ENCODE measurements at regions not wholly inside any gene's neighbourhood (a gene's known extent, or its start where the extent isn't known, plus 50 kb on each side); places are given as distances from the start of the nearest gene placed in this dataset.
"Not testable (repeated sequence)": the region's sequence is repeated elsewhere in the genome, so short reads cannot be mapped to it uniquely, and the experiment has no call there.

- Histone ChIP-seq H3K27me3 (ENCODE audit: insufficient read depth, low read length) (no peaks in the 10 kb centered on the region), H3K4me1 (ENCODE audit: insufficient read depth, low read length) (peaks cover 17% of the 10 kb centered on the region; the same call in 1 of the 2 replicates), H3K36me3 (ENCODE audit: insufficient read depth, low read length) (no peaks in the 10 kb centered on the region), H3K9ac (ENCODE audit: low read depth, low read length) (no peak overlapping the region), H3K27ac (ENCODE audit: low read depth, low read length) (no peak overlapping the region; the same call in 1 of the 2 replicates), H3K9me3 (ENCODE audit: insufficient read depth, low read depth, low read length) (no peaks in the 10 kb centered on the region), H3K4me3 (ENCODE audit: low read length) (no peak overlapping the region)
Observed at GRCh38 chr5:8829323-8830029, 716.4 kb downstream of the SEMA5A start.

DNA sequence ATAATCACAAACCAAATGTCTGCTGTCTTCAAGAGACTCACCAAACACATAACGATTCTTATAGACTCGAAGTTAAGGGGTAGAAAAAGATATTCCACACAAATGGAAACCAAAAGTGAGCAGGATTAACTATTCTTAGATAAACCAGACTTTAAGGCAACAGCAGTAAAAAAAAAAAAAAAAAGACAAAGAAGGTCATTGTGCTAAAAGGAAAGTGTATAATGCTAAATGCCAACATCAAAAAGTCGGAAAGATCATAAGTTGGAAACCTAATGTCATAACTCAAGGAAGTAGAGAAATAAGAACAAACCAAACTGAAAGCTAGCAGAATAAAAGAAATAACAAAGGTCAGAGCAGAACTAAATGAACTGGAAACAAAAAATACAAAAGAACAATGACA is 714.6 kb downstream of the SEMA5A start:
- no CpG with 5 or more reads among the region's 3 CpGs for WGBS
- Histone ChIP-seq H3K9ac (ENCODE audit: low read depth, low read length) (no peak overlapping the region), H3K27ac (ENCODE audit: low read depth, low read length) (no peak overlapping the region), H3K27me3 (ENCODE audit: insufficient read depth, low read length) (no peaks in the 10 kb centered on the region), H3K4me1 (ENCODE audit: insufficient read depth, low read length) (peaks cover 17% of the 10 kb centered on the region; the same call in 1 of the 2 replicates), H3K9me3 (ENCODE audit: insufficient read depth, low read depth, low read length) (no peaks in the 10 kb centered on the region), H3K4me3 (ENCODE audit: low read length) (no peak overlapping the region), H3K36me3 (ENCODE audit: insufficient read depth, low read length) (no peaks in the 10 kb centered on the region)

- Histone ChIP-seq H3K36me3 (ENCODE audit: insufficient read depth, low read length) (no peaks in the 10 kb centered on the region), H3K9me3 (ENCODE audit: insufficient read depth, low read depth, low read length) (no peaks in the 10 kb centered on the region), H3K4me1 (ENCODE audit: insufficient read depth, low read length) (peaks cover 14% of the 10 kb centered on the region; the same call in 1 of the 2 replicates), H3K4me3 (ENCODE audit: low read length) (no peak overlapping the region), H3K9ac (ENCODE audit: low read depth, low read length) (no peak overlapping the region), H3K27me3 (ENCODE audit: insufficient read depth, low read length) (no peaks in the 10 kb centered on the region), H3K27ac (ENCODE audit: low read depth, low read length) (no peak overlapping the region)
- 100% methylated on average over 1 of the region's 1 CpG for WGBS
Observed at GRCh38 chr5:8831854-8832253, 714.0 kb downstream of the SEMA5A start.

DNA sequence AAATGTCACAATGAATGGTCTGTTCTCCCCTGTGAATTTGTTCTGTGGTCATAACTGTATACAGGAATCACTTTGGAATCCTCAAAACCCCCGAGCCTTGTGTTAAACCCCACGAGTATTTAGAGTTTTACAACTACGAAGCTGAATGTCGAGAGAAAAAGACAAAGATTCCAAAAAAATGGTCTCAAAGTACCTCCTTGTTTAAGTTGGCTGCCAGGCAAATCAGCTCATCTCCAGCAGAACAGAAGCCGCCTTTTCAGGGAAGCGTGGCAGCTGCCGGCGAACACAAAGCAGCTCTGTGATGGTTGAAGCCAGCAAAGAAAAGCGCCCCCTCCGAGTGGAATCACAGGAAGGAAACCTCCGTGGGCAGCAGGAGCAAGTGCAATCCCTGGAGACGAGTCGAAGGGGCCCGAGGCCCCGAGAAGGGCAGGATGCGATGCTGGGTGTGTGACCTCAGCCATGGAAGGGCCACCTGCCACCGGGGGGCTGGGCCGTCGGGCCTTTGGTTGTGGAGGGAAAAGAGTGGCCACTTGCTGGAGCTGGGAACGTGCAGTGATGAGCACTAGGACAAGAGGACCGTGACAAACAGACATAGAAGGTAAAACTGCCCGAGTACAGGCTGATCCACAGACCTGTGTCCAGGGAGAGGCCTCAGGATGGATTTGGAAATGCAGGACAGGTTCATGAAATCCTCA is 706.4 kb downstream of the SEMA5A start:
- Histone ChIP-seq H3K36me3 (ENCODE audit: insufficient read depth, low read length) (no peaks in the 10 kb centered on the region), H3K9ac (ENCODE audit: low read depth, low read length) (no peak overlapping the region), H3K9me3 (ENCODE audit: insufficient read depth, low read depth, low read length) (no peaks in the 10 kb centered on the region), H3K27ac (ENCODE audit: low read depth, low read length) (no peak overlapping the region), H3K27me3 (ENCODE audit: insufficient read depth, low read length) (no peaks in the 10 kb centered on the region), H3K4me1 (ENCODE audit: insufficient read depth, low read length) (no peaks in the 10 kb centered on the region), H3K4me3 (ENCODE audit: low read length) (no peak overlapping the region)
- 93% methylated on average over 22 of the region's 22 CpGs for WGBS

GRCh38 chr5:8840237-8840636 is 705.6 kb downstream of the SEMA5A start:
- Histone ChIP-seq H3K9ac (ENCODE audit: low read depth, low read length) (no peak overlapping the region), H3K4me3 (ENCODE audit: low read length) (no peak overlapping the region), H3K27me3 (ENCODE audit: insufficient read depth, low read length) (no peaks in the 10 kb centered on the region), H3K4me1 (ENCODE audit: insufficient read depth, low read length) (no peaks in the 10 kb centered on the region), H3K9me3 (ENCODE audit: insufficient read depth, low read depth, low read length) (no peaks in the 10 kb centered on the region), H3K36me3 (ENCODE audit: insufficient read depth, low read length) (no peaks in the 10 kb centered on the region), H3K27ac (ENCODE audit: low read depth, low read length) (no peak overlapping the region)
- 93% methylated on average over 39 of the region's 39 CpGs for WGBS

DNA sequence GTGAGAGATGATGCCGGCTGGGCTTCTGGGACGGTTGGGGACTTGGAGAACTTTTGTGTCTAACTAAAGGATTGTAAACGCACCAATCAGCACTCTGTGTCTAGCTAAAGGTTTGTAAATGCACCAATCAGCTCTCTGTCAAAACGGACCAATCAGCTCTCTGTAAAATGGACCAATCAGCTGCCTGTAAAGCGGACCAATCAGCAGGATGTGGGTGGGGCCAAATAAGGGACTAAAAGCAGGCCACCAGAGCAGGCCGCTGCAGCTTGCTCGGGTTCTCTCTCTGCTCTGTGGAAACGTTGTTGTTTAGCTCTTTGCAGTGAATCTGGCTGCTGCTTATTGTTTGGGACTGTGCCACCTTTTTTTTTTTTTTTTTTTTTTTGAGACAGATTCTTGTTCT is 705.1 kb downstream of the SEMA5A start:
- not testable (repeated sequence) for H3K9ac ChIP-seq (ENCODE audit: low read depth, low read length); H3K9me3 ChIP-seq (ENCODE audit: insufficient read depth, low read depth, low read length); H3K4me1 ChIP-seq (ENCODE audit: insufficient read depth, low read length); H3K36me3 ChIP-seq (ENCODE audit: insufficient read depth, low read length); H3K27me3 ChIP-seq (ENCODE audit: insufficient read depth, low read length); H3K4me3 ChIP-seq (ENCODE audit: low read length); H3K27ac ChIP-seq (ENCODE audit: low read depth, low read length)
- WGBS: 94% methylated on average over 8 of the region's 8 CpGs

DNA sequence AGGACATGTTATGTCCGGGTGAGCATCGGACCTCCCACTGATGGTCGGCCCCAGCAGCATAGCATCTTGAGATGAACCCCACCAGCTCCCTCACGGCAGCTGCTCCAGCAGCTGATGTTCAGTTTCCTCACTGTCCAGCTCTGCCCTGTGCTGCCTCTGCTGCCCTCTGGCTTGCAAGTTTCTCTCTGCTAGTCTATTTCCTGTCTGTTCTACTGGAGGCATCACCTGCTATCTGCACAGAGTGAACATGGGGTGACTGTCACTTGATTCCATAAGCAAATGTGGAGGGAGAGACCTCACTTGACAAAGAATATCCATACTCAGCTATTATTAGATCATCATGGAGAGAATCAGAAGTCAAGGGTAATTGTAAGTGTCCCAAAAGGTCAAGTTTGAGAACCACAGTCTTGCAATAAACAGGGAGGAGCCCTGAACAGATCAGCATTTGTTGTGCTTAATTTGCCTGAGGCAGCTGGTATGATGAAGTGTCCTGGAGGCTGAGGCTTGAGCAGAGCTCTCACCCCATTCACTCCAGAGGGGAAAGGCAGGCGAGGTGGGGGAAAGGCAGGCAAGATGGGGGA is 702.8 kb downstream of the SEMA5A start:
- no peak overlapping the region for H3K27ac ChIP-seq (ENCODE audit: low read depth, low read length)
- no peaks in the 10 kb centered on the region for H3K9me3 ChIP-seq (ENCODE audit: insufficient read depth, low read depth, low read length)
- no peak overlapping the region for H3K4me3 ChIP-seq (ENCODE audit: low read length)
- peaks cover 6% of the 10 kb centered on the region; the same call in 1 of the 2 replicates for H3K4me1 ChIP-seq (ENCODE audit: insufficient read depth, low read length)
- no peaks in the 10 kb centered on the region for H3K27me3 ChIP-seq (ENCODE audit: insufficient read depth, low read length)
- WGBS: 90% methylated on average over 5 of the region's 5 CpGs
- H3K36me3 ChIP-seq (ENCODE audit: insufficient read depth, low read length): no peaks in the 10 kb centered on the region
- no peak overlapping the region for H3K9ac ChIP-seq (ENCODE audit: low read depth, low read length)

DNA sequence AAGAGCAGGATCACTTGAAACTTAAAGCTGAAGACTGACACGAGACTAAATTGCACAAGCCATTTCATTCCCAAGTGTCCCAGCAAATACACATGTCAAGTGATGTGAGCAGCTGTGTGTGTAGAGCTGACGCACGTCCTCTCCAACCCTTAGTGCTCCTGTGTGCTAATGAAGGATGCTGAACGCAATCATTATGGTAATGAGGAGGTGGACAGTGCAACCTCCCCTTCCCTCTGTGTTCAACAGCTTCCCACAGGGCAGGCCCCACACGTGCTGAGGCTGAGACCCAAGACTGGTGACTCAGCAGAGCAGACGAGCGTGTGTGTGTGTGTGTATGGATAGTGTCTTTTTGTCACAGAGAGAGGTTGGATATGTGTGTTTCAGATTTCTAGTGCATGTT is 702.1 kb downstream of the SEMA5A start:
- H3K27me3 ChIP-seq (ENCODE audit: insufficient read depth, low read length): no peaks in the 10 kb centered on the region
- H3K9ac ChIP-seq (ENCODE audit: low read depth, low read length): no peak overlapping the region
- no peak overlapping the region for H3K4me3 ChIP-seq (ENCODE audit: low read length)
- no peaks in the 10 kb centered on the region for H3K9me3 ChIP-seq (ENCODE audit: insufficient read depth, low read depth, low read length)
- H3K4me1 ChIP-seq (ENCODE audit: insufficient read depth, low read length): peaks cover 13% of the 10 kb centered on the region; the same call in 1 of the 2 replicates
- 82% methylated on average over 7 of the region's 7 CpGs for WGBS
- no peak overlapping the region for H3K27ac ChIP-seq (ENCODE audit: low read depth, low read length)
- H3K36me3 ChIP-seq (ENCODE audit: insufficient read depth, low read length): no peaks in the 10 kb centered on the region

GRCh38 chr5:8844206-8844605 is 701.7 kb downstream of the SEMA5A start:
- no peak overlapping the region for H3K4me3 ChIP-seq (ENCODE audit: low read length)
- no peak overlapping the region for H3K27ac ChIP-seq (ENCODE audit: low read depth, low read length)
- peaks cover 17% of the 10 kb centered on the region; the same call in 1 of the 2 replicates for H3K4me1 ChIP-seq (ENCODE audit: insufficient read depth, low read length)
- H3K9ac ChIP-seq (ENCODE audit: low read depth, low read length): no peak overlapping the region
- WGBS: 94% methylated on average over 5 of the region's 5 CpGs
- H3K27me3 ChIP-seq (ENCODE audit: insufficient read depth, low read length): no peaks in the 10 kb centered on the region
- H3K36me3 ChIP-seq (ENCODE audit: insufficient read depth, low read length): no peaks in the 10 kb centered on the region
- H3K9me3 ChIP-seq (ENCODE audit: insufficient read depth, low read depth, low read length): no peaks in the 10 kb centered on the region

- Histone ChIP-seq H3K36me3 (ENCODE audit: insufficient read depth, low read length) (no peaks in the 10 kb centered on the region), H3K27me3 (ENCODE audit: insufficient read depth, low read length) (no peaks in the 10 kb centered on the region), H3K4me3 (ENCODE audit: low read length) (no peak overlapping the region), H3K9ac (ENCODE audit: low read depth, low read length) (no peak overlapping the region), H3K9me3 (ENCODE audit: insufficient read depth, low read depth, low read length) (no peaks in the 10 kb centered on the region), H3K27ac (ENCODE audit: low read depth, low read length) (no peak overlapping the region), H3K4me1 (ENCODE audit: insufficient read depth, low read length) (peaks cover 17% of the 10 kb centered on the region; the same call in 1 of the 2 replicates)
- WGBS: 98% methylated on average over 6 of the region's 6 CpGs
Observed at GRCh38 chr5:8844847-8845246, 701.0 kb downstream of the SEMA5A start.

GRCh38 chr5:8845296-8845695 is 700.6 kb downstream of the SEMA5A start:
- Histone ChIP-seq H3K4me1 (ENCODE audit: insufficient read depth, low read length) (peaks cover 17% of the 10 kb centered on the region; the same call in 1 of the 2 replicates), H3K9ac (ENCODE audit: low read depth, low read length) (no peak overlapping the region), H3K27ac (ENCODE audit: low read depth, low read length) (no peak overlapping the region), H3K36me3 (ENCODE audit: insufficient read depth, low read length) (no peaks in the 10 kb centered on the region), H3K9me3 (ENCODE audit: insufficient read depth, low read depth, low read length) (no peaks in the 10 kb centered on the region), H3K27me3 (ENCODE audit: insufficient read depth, low read length) (no peaks in the 10 kb centered on the region), H3K4me3 (ENCODE audit: low read length) (no peak overlapping the region)
- 97% methylated on average over 5 of the region's 5 CpGs for WGBS

Measured in HUES64 (cell line).